ENCODE measurements at regions not wholly inside any gene's neighbourhood (a gene's known extent, or its start where the extent isn't known, plus 50 kb on each side); places are given as distances from the start of the nearest gene placed in this dataset.

- 3% methylated on average over 2 of the region's 2 CpGs for WGBS (ENCODE audit: insufficient coverage, low coverage, missing lambda C conversion rate)
- Histone ChIP-seq H4K20me1 (replicated peaks; ENCODE audit: control insufficient read depth, insufficient read depth, low read length) (no peaks in the 10 kb centered on the region), H3K36me3 (ENCODE audit: control insufficient read depth, insufficient read depth, low read length) (no peaks in the 10 kb centered on the region), H3K4me3 (no peak overlapping the region), H3K9me1 (ENCODE audit: control insufficient read depth, insufficient read depth, low read length) (no peaks in the 10 kb centered on the region), H3K9ac (ENCODE audit: insufficient read depth in 1 of 2, low read depth in 2 of 2, low read length in 2 of 2) (no peak overlapping the region), H2AFZ (ENCODE audit: low read depth, low read length) (no peak overlapping the region), H3K27ac (ENCODE audit: extremely low read depth, low read depth, low read length) (no peak overlapping the region), H3K4me1 (replicated peaks in 1 of 2; ENCODE audit: control insufficient read depth in 2 of 2, insufficient read depth in 2 of 2, low read length in 2 of 2) (no peaks in the 10 kb centered on the region), H3K27me3 (ENCODE audit: control insufficient read depth in 2 of 2, insufficient read depth in 2 of 2, low read length in 2 of 2) (no peaks in the 10 kb centered on the region), H3K79me2 (ENCODE audit: control insufficient read depth, insufficient read depth, low read length) (no peaks in the 10 kb centered on the region), H3K9me3 (replicated peaks; ENCODE audit: control insufficient read depth, insufficient read depth, low read depth, low read length) (no peaks in the 10 kb centered on the region), H3K4me2 (ENCODE audit: insufficient read depth, low read length) (no peak overlapping the region)
- ChIA-PET CTCF (ENCODE audit: low intra/inter-chr PET ratio) (no interaction called here), POLR2A (no interaction called here)
- no peak for TF ChIP-seq FOXA1 (IDR thresholded peaks at IDR 0.05; ENCODE audit: borderline replicate concordance)
- TF ChIP-seq, protein P1, sequence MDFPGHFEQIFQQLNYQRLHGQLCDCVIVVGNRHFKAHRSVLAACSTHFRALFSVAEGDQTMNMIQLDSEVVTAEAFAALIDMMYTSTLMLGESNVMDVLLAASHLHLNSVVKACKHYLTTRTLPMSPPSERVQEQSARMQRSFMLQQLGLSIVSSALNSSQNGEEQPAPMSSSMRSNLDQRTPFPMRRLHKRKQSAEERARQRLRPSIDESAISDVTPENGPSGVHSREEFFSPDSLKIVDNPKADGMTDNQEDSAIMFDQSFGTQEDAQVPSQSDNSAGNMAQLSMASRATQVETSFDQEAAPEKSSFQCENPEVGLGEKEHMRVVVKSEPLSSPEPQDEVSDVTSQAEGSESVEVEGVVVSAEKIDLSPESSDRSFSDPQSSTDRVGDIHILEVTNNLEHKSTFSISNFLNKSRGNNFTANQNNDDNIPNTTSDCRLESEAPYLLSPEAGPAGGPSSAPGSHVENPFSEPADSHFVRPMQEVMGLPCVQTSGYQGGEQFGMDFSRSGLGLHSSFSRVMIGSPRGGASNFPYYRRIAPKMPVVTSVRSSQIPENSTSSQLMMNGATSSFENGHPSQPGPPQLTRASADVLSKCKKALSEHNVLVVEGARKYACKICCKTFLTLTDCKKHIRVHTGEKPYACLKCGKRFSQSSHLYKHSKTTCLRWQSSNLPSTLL (IDR thresholded peaks at IDR 0.05), result no peak
- no peak for TF ChIP-seq FOXA3 (CRISPR knock-in tag; conservative IDR thresholded peaks at IDR 0.05 in 1 of 2, IDR thresholded peaks at IDR 0.05 in 1 of 2)
- TF ChIP-seq ZNF431 (CRISPR knock-in tag; IDR thresholded peaks at IDR 0.05), result no peak
- no peak for TF ChIP-seq NCOA6 (IDR thresholded peaks at IDR 0.05)
- no peak for TF ChIP-seq CREB3L1 (IDR thresholded peaks at IDR 0.05; ENCODE audit: borderline replicate concordance, low read depth)
- no peak for TF ChIP-seq ZEB2 (IDR thresholded peaks at IDR 0.05)
- no peak for TF ChIP-seq ZNF76 (CRISPR knock-in tag; IDR thresholded peaks at IDR 0.05; ENCODE audit: borderline replicate concordance)
- TF ChIP-seq NFRKB (IDR thresholded peaks at IDR 0.05; ENCODE audit: low read depth), result no peak
- TF ChIP-seq U2AF2 (optimal IDR thresholded peaks at IDR 0.05; ENCODE audit: low read depth, low read length), result no peak
- TF ChIP-seq, protein P2, sequence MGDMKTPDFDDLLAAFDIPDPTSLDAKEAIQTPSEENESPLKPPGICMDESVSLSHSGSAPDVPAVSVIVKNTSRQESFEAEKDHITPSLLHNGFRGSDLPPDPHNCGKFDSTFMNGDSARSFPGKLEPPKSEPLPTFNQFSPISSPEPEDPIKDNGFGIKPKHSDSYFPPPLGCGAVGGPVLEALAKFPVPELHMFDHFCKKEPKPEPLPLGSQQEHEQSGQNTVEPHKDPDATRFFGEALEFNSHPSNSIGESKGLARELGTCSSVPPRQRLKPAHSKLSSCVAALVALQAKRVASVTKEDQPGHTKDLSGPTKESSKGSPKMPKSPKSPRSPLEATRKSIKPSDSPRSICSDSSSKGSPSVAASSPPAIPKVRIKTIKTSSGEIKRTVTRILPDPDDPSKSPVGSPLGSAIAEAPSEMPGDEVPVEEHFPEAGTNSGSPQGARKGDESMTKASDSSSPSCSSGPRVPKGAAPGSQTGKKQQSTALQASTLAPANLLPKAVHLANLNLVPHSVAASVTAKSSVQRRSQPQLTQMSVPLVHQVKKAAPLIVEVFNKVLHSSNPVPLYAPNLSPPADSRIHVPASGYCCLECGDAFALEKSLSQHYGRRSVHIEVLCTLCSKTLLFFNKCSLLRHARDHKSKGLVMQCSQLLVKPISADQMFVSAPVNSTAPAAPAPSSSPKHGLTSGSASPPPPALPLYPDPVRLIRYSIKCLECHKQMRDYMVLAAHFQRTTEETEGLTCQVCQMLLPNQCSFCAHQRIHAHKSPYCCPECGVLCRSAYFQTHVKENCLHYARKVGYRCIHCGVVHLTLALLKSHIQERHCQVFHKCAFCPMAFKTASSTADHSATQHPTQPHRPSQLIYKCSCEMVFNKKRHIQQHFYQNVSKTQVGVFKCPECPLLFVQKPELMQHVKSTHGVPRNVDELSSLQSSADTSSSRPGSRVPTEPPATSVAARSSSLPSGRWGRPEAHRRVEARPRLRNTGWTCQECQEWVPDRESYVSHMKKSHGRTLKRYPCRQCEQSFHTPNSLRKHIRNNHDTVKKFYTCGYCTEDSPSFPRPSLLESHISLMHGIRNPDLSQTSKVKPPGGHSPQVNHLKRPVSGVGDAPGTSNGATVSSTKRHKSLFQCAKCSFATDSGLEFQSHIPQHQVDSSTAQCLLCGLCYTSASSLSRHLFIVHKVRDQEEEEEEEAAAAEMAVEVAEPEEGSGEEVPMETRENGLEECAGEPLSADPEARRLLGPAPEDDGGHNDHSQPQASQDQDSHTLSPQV (IDR thresholded peaks at IDR 0.05), result no peak
- TF ChIP-seq PRPF4 (IDR thresholded peaks at IDR 0.05; ENCODE audit: insufficient read depth, low read depth, low read length, poor library complexity, severe bottlenecking), result no peak
- no peak for TF ChIP-seq L3MBTL2 (IDR thresholded peaks at IDR 0.05)
- no peak for TF ChIP-seq ZBTB17 (CRISPR knock-in tag; IDR thresholded peaks at IDR 0.05)
- TF ChIP-seq TSC22D4 (tag; IDR thresholded peaks at IDR 0.05), result no peak
- TF ChIP-seq FOXJ3 (CRISPR knock-in tag; IDR thresholded peaks at IDR 0.05), result no peak
- no TSS peak for BruUV-seq (replicated peaks)
- no peak for DNase-seq (ENCODE audit: extremely low read depth in 1 of 4, low spot score in 3 of 4)
- ATAC-seq, result no peak
- intact Hi-C loops (cut with micrococcal nuclease) (no loop called here), in situ Hi-C loops (cut with MboI) (no loop called here)
- FAIRE-seq, result no peak
These were observed 165.4 kb upstream of the CPNE8 start for GRCh38 chr12:39070775-39071174.

Data from K562 (cell line).